ENCODE measurements at regions not wholly inside any gene's neighbourhood (a gene's known extent, or its start where the extent isn't known, plus 50 kb on each side); places are given as distances from the start of the nearest gene placed in this dataset.

DNA sequence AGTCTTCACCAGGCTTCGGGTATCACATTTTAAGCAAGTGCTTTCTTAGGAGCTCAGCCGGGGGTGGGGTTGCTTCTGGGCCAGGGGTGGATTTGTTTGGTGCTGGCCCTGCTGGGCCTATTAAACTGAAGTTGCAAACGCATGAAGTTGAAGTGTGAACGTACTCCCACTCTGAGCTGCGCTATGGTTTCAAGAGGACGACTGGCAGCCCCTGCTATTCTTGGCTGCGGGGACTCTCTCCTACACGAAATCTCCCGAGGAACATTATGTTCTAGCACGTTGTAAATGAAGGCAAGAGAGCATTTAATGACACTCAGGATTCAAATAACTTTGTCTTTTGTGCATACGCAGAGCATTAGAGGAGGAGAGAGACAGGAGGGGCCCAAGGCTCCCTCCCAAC is 401.3 kb upstream of the BOD1L1 start:
- Mint-ChIP-seq H3K4me3 (no peak overlapping the region), H3K4me1 (no peaks in the 10 kb centered on the region), H3K36me3 (ENCODE audit: low read depth) (no peaks in the 10 kb centered on the region), H3K27ac (no peak overlapping the region), H3K27me3 (peaks cover 2% of the 10 kb centered on the region), H3K9me3 (no peaks in the 10 kb centered on the region)
- intact Hi-C loops (cut with micrococcal nuclease) = no loop called here
- CTCF ChIA-PET = no interaction called here
- no peak for DNase-seq
- POLR2A ChIA-PET = no interaction called here
- TF ChIP-seq, protein P1, sequence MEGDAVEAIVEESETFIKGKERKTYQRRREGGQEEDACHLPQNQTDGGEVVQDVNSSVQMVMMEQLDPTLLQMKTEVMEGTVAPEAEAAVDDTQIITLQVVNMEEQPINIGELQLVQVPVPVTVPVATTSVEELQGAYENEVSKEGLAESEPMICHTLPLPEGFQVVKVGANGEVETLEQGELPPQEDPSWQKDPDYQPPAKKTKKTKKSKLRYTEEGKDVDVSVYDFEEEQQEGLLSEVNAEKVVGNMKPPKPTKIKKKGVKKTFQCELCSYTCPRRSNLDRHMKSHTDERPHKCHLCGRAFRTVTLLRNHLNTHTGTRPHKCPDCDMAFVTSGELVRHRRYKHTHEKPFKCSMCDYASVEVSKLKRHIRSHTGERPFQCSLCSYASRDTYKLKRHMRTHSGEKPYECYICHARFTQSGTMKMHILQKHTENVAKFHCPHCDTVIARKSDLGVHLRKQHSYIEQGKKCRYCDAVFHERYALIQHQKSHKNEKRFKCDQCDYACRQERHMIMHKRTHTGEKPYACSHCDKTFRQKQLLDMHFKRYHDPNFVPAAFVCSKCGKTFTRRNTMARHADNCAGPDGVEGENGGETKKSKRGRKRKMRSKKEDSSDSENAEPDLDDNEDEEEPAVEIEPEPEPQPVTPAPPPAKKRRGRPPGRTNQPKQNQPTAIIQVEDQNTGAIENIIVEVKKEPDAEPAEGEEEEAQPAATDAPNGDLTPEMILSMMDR (IDR thresholded peaks at IDR 0.05) = no peak
- ATAC-seq (ENCODE audit: low read depth) = no peak

DNA sequence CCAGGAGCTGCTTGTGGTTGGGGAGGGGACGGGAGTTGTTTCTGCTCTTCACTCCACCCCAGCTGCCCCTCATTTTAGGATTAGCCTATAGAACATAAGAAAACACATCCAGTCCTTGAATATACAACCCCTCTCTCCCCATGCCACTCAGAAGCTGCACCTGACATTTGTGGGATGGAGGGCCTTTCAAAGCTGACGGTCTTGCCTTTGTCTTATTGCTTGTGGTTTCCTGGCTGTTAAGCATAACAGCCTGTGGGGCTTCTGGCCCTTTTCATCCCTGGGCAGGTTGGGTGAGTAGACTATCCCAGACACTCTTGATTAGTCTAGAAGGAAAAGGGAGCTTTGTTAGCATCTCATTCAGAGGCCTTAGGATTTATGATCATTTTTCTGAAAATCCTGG is 407.6 kb upstream of the BOD1L1 start:
- Mint-ChIP-seq H3K36me3 (ENCODE audit: low read depth) (no peaks in the 10 kb centered on the region), H3K27me3 (peaks cover 4% of the 10 kb centered on the region), H3K4me3 (no peak overlapping the region)

DNA sequence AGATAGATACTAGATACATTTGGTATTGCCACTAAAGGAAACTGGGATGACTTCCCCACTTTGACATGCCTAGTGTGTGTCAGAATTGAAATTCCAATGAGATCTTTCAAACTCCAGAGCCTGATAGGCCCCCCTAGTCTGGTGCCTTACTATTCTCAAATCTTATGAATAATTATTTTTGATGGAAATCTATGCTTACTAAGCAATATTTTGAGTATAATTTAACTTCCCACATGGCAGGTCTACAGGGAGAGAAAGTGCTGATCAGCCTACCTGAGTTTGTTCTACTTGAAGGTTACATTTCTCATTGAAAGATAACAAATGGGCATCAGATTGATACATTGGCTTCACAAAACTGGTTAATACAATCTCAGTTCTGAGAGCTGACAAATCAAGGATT is 415.7 kb upstream of the BOD1L1 start:
- no peak for ATAC-seq (ENCODE audit: low read depth)
- H3K4me3 Mint-ChIP-seq = no peak overlapping the region
- no peak for DNase-seq
- H3K4me1 Mint-ChIP-seq = no peaks in the 10 kb centered on the region
- intact Hi-C loops (cut with micrococcal nuclease) = no loop called here
- TF ChIP-seq, protein P1 (IDR thresholded peaks at IDR 0.05) = no peak
- no peaks in the 10 kb centered on the region for H3K9me3 Mint-ChIP-seq
- ChIA-PET POLR2A (no interaction called here), CTCF (no interaction called here)
- no peaks in the 10 kb centered on the region for H3K36me3 Mint-ChIP-seq (ENCODE audit: low read depth)
- no peak overlapping the region for H3K27ac Mint-ChIP-seq
- no peaks in the 10 kb centered on the region for H3K27me3 Mint-ChIP-seq

More for the DNA sequence above, 407.6 kb upstream of the BOD1L1 start:
- Mint-ChIP-seq H3K4me1 (no peaks in the 10 kb centered on the region), H3K9me3 (no peaks in the 10 kb centered on the region), H3K27ac (no peak overlapping the region)
- ATAC-seq (ENCODE audit: low read depth) = no peak
- TF ChIP-seq, protein P1 (IDR thresholded peaks at IDR 0.05) = no peak
- intact Hi-C loops (cut with micrococcal nuclease) = no loop called here
- ChIA-PET CTCF (no interaction called here), POLR2A (no interaction called here)
- DNase-seq = no peak

DNA sequence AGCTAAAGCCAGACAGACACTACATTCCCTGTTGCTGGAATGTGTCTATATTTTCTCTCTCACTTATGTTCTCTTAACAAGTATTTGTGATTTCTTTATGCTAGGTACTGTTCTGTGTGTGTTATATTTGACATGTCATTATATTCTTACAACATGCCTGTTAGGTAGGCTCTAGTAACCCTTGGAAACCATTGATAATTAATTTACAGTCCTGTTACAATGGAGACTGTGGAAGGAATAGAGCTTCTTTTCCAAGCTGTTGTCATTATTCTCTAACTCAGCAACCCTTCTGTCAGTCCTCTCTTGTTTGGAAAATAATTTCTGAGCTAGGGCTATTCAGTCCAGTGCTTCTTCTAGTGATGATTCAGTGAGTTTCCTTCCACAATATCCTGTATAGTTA is 419.1 kb upstream of the BOD1L1 start:
- ChIA-PET CTCF (no interaction called here), POLR2A (no interaction called here)
- H3K27ac Mint-ChIP-seq = no peak overlapping the region
- no peaks in the 10 kb centered on the region for H3K4me1 Mint-ChIP-seq
- no peaks in the 10 kb centered on the region for H3K27me3 Mint-ChIP-seq
- H3K4me3 Mint-ChIP-seq = no peak overlapping the region
- DNase-seq = no peak
- no peak for ATAC-seq (ENCODE audit: low read depth)
- H3K9me3 Mint-ChIP-seq = no peaks in the 10 kb centered on the region
- no peaks in the 10 kb centered on the region for H3K36me3 Mint-ChIP-seq (ENCODE audit: low read depth)
- TF ChIP-seq, protein P1 (IDR thresholded peaks at IDR 0.05) = no peak
- intact Hi-C loops (cut with micrococcal nuclease) = no loop called here

DNA sequence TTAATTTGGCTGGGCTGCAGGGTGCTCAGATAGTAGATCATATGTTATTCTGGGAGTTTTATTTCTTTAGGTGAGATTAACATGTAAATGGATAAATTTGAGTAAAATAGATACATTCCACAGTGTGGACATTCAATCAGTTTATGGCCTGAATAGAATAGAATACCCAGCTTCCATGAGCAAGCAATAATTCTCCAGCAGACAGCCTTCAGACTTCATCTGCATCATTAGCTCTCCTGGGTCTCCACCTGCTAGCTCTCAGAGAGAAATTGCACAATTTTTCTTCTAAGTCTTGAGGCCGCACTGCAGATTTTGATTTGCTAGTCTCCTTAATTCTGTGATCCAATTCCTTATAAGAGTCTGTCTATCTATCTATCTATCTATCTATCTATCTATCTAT is 420.3 kb upstream of the BOD1L1 start:
- DNase-seq (no peak), ATAC-seq (ENCODE audit: low read depth) (no peak)
- POLR2A ChIA-PET = no interaction called here
- no peak overlapping the region for H3K27ac Mint-ChIP-seq
- intact Hi-C loops (cut with micrococcal nuclease) = no loop called here
- H3K36me3 Mint-ChIP-seq (ENCODE audit: low read depth) = no peaks in the 10 kb centered on the region
- H3K4me1 Mint-ChIP-seq = no peaks in the 10 kb centered on the region
- CTCF ChIA-PET = no interaction called here
- TF ChIP-seq, protein P1 (IDR thresholded peaks at IDR 0.05) = no peak
- H3K4me3 Mint-ChIP-seq = no peak overlapping the region
- no peaks in the 10 kb centered on the region for H3K9me3 Mint-ChIP-seq
- H3K27me3 Mint-ChIP-seq = no peaks in the 10 kb centered on the region

All from activated B cell treated with CpG ODN at 0.5 μM for 24 hours (primary cell).